ENCODE measurements at regions not wholly inside any gene's neighbourhood (a gene's known extent, or its start where the extent isn't known, plus 50 kb on each side); places are given as distances from the start of the nearest gene placed in this dataset.

- TF ChIP-seq EZH2 (IDR thresholded peaks at IDR 0.05; ENCODE audit: borderline replicate concordance, low read depth, low read length, poor library complexity, severe bottlenecking) (no peak), CTCF (conservative IDR thresholded peaks at IDR 0.05; ENCODE audit: low read depth, low read length) (no peak)
These were observed 396.0 kb upstream of the DAB1 start for GRCh38 chr1:57819893-57820292.
